Left cardiac atrium (tissue), 4 donors: ENCODE measurements at regions not wholly inside any gene's neighbourhood (a gene's known extent, or its start where the extent isn't known, plus 50 kb on each side); places are given as distances from the start of the nearest gene placed in this dataset.
A peak's percentile ranks its signal among the peaks of the same experiment; 100 is the strongest.
"Not testable (repeated sequence)": the region's sequence is repeated elsewhere in the genome, so short reads cannot be mapped to it uniquely, and the experiment has no call there.

Experiments used
- ATAC-seq, 2 donors: fragments of 200-7000 bp; cut with Tn5 transposase; one replicate each; pipeline ENCODE4 v1.9.1; 2020; ENCODE audit warnings: mild to moderate bottlenecking in 2 of 2, moderate library complexity in 2 of 2
- DNase-seq: peaks from one replicate; pipeline ENCODE4 v3.0.0-alpha.2; 2020
- intact Hi-C, 2 donors: fragments of 100-400 bp; cut with DNase I; formaldehyde crosslinking; loops; one replicate each; pipeline versions ENCODE4 v1.14.1 to v1.15.1; 2022 to 2023
- donor health status: DM: no; HTN: yes; CAD: no.
- donor health status: DM: no; HTN: yes; CAD: no; lungs with severe emphysema.
- donor health status: DM: yes; HTN: yes; CAD: no.
- donor health status: Dilated cardiomyopathy.

DNA sequence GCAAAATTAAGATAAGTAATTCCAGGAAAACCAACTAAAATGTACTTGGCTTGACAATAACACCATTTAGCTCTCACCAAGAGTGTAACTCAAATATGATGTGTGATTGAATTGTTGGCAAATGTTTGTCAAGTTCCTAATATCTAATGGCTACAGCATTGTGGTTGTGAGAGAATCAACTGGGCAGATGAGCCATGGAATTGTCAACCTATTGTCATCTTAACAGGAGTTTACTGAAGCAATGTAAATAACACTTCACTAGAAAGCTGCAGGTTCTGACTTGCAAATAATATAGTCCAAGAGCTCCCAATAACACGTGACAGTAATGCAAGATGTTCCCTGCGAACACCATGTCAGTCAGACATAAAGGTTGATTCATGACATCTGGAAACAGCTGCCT, 495.2 kb upstream of the MEIS1 start:
- ATAC-seq, result no peak
- DNase-seq, result no peak
- intact Hi-C loops, result no loop called here

- ATAC-seq (no peak), DNase-seq (no peak)
- intact Hi-C loops, result no loop called here
These were observed 497.4 kb upstream of the MEIS1 start for GRCh38 chr2:65937379-65938160.

DNA sequence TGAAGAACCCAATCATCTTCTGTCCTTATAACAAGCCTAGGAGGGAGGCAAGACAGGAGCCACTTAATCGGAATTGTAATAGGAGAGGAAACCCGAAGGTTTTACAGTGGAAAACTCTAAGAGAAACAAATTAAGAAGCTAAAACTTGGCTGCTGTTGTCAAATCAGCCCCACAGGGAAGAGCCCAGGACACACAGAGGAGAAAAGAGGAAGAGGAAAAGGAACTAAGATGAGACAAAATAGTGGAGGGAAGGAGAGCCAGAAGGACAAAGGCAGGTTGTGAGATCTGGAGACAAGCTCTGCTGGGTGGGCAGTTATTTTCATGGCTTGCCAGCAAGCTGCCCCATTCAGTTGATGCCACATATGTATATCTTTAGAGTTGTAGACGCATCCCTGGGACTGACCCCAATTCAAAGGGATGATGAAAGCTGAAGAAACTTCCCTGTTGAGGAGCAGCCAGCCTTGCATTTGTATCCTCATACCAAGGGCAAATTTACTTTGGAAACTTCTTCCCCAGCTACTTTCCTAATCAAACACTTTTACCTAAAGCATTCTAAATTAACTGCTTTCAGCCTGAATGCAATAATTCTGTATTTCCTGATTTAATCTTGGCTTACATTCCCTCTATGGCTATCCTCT, 499.8 kb upstream of the MEIS1 start:
- ATAC-seq (no peak), DNase-seq (no peak)
- intact Hi-C loops, result no loop called here

GRCh38 chr2:65932571-65932970, 500.2 kb upstream of the SPRED2 start:
- intact Hi-C loops, result no loop called here
- ATAC-seq, result no peak
- DNase-seq, result no peak

DNA sequence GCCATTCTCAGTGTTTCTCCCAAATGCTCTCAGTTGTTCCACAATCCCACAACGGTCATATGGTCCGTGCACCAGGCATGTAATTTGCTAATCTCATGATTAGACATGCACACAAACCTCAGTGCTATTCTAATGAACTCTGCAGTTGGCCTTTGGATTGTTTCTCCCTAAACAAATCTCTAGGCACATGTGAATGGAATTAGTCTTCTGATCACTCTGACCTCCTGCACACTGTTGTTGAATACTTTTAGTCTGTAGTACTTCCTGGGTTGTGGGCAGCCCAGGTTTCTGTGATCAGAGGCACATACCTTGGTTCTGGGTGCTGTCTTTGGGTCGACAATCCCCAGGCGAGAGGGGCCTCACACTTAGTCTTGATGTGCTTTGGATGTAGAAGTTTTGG, 498.7 kb upstream of the SPRED2 start:
- intact Hi-C loops, result no loop called here
- DNase-seq, result no peak
- no peak for ATAC-seq

GRCh38 chr2:65930259-65930658, 497.9 kb upstream of the SPRED2 start:
- ATAC-seq, result no peak
- intact Hi-C loops, result no loop called here
- DNase-seq, result no peak

DNA sequence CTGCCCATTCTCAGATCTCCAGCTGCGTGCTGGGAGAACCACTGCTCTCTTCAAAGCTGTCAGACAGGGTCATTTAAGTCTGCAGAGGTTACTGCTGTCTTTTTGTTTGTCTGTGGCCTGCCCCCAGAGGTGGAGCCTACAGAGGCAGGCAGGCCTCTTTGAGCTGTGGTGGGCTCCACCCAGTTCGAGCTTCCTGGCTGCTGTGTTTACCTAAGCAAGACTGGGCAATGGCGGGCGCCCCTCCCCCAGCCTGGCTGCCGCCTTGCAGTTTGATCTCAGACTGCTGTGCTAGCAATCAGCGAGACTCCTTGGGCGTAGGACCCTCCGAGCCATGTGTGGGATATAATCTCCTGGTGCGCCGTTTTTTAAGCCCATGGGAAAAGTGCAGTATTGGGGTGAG, 497.3 kb upstream of the SPRED2 start:
- DNase-seq, ATAC-seq, intact Hi-C loops: not testable (repeated sequence)

DNA sequence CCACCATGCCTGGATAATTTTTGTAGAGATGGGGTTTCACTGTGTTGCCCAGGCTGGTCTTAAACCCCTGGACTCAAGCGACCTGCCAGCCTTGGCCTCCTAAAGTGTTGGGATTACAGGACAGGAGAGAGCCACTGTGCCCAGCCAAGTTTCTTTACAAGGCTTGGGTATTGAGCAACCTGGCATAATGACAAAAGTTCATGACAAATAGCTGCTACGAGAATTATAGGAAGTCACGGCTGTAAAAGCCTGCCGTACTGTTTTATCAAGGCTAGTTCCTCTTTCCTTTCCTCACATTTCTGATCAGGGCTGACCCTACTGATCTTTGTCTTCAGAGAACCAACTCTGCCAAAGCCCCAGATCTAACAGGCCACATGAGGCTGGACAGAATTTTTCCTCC, 490.4 kb upstream of the SPRED2 start:
- intact Hi-C loops, result no loop called here
- DNase-seq, result peak; percentile 24
- peak; percentile 44 to 63 for ATAC-seq

DNA sequence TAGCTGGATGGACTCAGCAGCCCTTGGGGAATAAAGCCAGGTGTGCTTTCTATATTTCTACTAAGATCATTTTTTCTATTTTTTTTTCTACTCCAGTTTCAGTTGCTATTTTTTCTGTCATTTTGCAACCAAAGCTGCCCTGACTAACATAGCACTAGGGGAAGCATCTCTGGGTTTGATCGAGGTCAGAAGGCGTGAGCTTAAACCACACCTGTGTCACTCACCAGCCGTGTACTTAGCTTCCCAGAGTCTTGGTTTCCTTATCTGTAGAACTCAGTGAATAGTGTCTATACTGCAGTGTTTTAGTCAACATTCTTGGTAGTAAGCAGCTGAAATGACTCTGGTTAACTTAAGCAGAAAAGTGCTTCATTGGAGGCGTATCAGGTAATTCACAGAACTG, 489.6 kb upstream of the SPRED2 start:
- ATAC-seq, result no peak
- no peak for DNase-seq
- intact Hi-C loops, result no loop called here

DNA sequence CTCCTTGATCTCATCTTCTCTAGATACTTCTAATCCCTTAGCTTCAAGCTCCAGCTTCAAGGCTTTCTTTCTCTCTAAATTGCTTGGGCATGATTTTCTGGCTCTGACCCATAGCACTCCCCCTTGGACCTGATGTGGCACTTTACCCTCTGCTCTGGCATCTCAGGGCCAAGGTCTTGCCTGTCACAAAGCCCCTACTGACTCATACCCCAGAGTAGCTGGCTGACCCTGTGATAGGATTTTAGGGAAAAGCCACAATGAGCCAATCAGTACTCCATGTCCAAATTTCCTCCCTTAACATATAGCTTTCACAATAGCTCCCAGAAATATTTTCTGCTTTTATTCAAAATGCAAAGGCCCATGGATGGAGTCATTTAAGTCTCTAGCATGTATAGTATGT, 488.7 kb upstream of the SPRED2 start:
- intact Hi-C loops, result no loop called here
- DNase-seq (no peak), ATAC-seq (no peak)

GRCh38 chr2:65920659-65921058, 488.3 kb upstream of the SPRED2 start:
- no peak for DNase-seq
- intact Hi-C loops, result no loop called here
- ATAC-seq, result no peak

- intact Hi-C loops, result no loop called here
- DNase-seq (no peak), ATAC-seq (no peak)
These were observed 487.3 kb upstream of the SPRED2 start for GRCh38 chr2:65919550-65920188.

GRCh38 chr2:65918760-65919187, 486.4 kb upstream of the SPRED2 start:
- DNase-seq, result no peak
- intact Hi-C loops, result no loop called here
- no peak for ATAC-seq

GRCh38 chr2:65917986-65918385, 485.6 kb upstream of the SPRED2 start:
- ATAC-seq (no peak), DNase-seq (no peak)
- intact Hi-C loops, result no loop called here

- intact Hi-C loops, result no loop called here
- no peak for DNase-seq
- no peak for ATAC-seq
These were observed 484.4 kb upstream of the SPRED2 start for GRCh38 chr2:65916785-65917295.

DNA sequence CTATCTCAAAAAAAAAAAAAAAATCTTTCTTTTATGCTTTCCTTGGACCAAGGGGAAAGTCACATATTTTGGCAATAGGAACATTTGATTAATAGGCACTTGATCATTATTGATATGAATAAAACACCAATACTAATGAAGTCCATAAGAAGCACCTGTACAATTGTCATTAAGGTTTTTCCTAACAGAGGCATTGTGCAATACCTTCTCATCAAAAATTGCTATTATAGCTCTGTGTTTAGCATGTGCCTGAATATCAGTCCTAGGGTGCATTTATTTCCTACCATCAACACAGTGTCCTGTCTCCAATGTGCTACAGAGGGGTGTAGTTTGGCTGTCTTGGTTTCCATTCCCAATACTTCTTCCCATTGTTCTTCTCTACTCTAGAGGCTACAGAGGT, 483.8 kb upstream of the SPRED2 start:
- intact Hi-C loops, result no loop called here
- no peak for DNase-seq
- no peak for ATAC-seq

GRCh38 chr2:65915273-65915672, 482.9 kb upstream of the SPRED2 start:
- intact Hi-C loops, result no loop called here
- ATAC-seq, result no peak

DNA sequence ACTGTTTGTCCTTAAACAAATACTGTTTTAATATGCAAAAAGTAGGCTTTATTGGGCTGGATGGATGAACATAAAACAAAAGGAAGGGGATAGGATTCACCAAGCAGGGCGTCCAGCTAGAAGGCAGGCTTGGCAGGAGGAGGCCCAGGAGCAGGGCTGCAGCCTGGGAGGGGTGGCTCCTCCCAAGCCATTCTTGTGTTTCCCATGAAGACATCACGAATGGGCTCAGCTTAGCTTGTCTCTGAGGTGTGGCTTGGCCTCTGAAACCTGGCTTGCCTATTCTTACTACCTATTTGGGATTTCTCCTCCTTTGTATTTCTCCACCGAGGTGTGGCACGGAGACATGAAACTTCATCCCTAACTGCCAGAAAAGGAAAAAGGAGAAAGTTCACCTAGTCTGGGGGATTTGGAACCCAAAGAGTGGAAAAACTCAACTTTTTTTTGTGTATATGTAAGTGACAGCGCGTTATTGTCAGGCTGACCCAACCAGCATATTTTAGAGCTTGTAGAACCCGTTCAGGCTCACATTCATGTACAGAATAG, 481.9 kb upstream of the SPRED2 start:
- DNase-seq, result no peak
- intact Hi-C loops, result no loop called here
- no peak for ATAC-seq

More at GRCh38 chr2:65915273-65915672, 482.9 kb upstream of the SPRED2 start:
- DNase-seq, result no peak

GRCh38 chr2:65913813-65914212, 481.4 kb upstream of the SPRED2 start:
- intact Hi-C loops, result no loop called here
- DNase-seq (no peak), ATAC-seq (no peak)

DNA sequence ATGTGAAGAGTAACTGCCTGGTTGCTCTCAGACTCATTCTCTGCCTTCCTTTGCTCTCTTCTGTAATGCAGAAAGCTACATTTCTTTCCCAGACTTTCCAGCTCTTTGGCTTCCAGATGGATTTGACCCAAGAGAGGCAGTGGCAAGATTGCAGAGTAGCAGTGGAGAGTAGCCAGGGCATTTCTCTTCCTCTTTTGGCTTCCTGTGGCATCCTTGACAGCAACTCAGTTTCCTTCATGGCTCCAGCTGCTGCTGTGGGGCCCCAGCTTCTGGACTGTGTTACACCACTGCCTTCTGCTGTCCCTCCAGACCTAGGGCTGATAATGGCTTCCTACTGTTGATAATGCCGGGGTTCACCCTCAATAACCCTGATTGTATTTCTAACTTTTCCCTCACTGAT, 469.4 kb upstream of the SPRED2 start:
- intact Hi-C loops, result no loop called here
- DNase-seq (no peak), ATAC-seq (peak; percentile 30 to 81)
